LHCN-M2 (cell line): ENCODE measurements at regions not wholly inside any gene's neighbourhood (a gene's known extent, or its start where the extent isn't known, plus 50 kb on each side); places are given as distances from the start of the nearest gene placed in this dataset.

Source experiments
- DNase-seq: peaks from one replicate; pipeline ENCODE4 v3.0.0-alpha.2; 2012; ENCODE audit warnings: low read depth

GRCh38 chr13:43984292-43984691 is 104.6 kb downstream of the LACC1 start:
- no peak for DNase-seq

DNA sequence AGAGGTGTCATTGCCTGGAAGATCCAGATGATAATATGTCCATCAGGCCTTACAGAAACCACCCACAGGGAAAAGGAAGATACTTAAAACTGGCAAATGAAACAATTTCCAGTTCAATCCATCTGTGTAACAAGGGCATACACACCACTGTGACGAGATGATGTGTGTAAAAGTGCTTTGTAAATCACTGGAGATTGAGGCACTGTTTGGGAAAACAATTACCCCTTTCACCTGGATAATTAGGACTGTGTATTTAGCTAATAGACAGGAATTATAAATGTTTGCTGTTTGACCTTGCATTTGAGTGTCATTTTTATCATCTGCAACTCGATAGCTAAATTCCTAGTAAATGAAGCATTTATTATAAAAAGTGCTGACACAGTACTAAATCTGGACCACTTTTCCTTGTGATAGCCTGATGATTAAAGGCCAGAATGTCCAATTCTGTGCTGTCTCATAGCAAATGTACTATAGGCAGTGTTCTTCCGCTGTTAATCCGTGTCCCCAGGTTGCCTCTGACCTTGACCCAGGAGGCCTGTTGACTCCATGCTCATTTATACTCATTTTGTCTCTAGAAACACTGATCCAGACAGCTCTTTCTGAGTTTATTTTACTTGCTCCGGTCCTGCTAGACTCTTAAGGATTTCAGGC is 105.8 kb downstream of the LACC1 start:
- no peak for DNase-seq

- no peak for DNase-seq
Measured at GRCh38 chr13:43986421-43986981, 106.8 kb downstream of the LACC1 start.

DNA sequence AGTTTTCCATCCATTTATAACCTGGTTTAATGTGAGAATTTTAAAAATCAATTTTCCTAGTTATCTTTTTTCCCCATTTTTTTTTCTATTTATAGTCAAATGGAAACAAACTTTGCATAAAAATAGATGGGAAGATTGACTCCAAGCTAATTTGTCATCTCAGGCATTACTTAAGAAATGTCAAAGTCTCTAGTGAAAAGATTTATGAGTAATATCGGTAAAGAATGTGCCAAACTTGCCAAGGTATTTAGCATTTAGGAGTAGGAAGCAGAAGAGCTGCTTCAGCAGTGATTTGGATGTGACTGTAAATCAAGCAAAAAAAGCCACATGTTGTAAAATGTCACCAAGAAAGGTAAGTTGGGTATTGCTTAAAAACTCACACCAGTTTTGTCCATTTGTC is 108.6 kb downstream of the LACC1 start:
- no peak for DNase-seq

DNA sequence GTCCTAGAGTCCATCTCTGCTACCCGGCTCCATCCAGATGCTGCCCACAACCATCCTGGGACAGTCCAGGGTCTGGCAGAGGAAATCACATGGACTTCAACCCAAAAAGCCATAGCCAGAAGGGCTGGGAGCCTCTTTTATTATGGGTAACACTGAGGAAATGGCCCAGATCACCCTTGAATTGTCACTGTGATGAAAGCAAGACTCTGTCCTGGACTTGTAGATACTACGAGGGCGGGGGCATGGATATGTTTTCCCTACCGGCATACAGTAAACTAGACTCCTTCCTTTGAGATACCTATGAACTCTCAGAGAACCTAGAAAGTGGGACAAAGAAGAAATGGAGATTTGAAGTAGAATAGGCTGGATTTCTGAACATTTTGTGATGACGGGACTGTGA is 110.3 kb downstream of the LACC1 start:
- no peak for DNase-seq

DNA sequence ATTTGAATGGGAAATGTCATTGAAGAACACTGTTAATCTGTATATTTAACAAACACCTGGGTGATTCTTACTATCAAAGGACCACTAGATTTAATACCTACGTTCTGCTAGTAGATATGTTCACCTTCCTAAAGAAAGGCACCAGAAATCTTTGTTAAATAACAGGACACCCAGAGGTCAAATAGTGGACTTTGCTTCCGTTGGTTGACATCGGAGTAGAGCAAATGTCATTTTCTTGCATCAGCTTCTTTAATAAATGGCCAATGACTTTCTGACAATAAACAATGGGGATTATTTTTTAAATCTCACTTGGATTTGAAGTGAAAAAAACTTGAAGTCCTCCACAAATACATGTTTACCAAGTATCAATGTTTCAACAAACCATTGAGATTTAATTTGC is 111.1 kb downstream of the LACC1 start:
- no peak for DNase-seq

- no peak for DNase-seq
Measured at GRCh38 chr13:43991773-43992201, 112.1 kb downstream of the LACC1 start.

DNA sequence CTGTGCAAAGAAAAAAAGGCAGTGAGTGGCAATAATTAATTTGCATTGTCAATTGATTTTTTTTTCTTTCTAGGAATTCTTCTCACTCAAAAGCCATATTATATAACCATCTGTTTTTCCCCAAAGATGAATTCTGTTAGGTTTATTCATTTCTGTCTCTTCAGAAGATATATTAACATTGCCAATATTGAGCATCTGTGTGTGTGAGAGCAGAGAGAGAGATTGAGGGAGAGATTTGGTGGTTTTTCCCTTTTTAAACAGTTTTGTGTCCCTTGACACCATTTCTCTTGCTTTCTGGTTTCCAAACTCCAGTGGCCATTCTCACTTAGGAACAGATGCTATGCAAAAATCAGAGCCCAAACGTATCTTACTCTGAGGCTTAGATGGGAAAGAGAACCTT is 112.5 kb downstream of the LACC1 start:
- no peak for DNase-seq

GRCh38 chr13:43994999-43995859 is 115.5 kb downstream of the LACC1 start:
- DNase-seq, result no peak

DNA sequence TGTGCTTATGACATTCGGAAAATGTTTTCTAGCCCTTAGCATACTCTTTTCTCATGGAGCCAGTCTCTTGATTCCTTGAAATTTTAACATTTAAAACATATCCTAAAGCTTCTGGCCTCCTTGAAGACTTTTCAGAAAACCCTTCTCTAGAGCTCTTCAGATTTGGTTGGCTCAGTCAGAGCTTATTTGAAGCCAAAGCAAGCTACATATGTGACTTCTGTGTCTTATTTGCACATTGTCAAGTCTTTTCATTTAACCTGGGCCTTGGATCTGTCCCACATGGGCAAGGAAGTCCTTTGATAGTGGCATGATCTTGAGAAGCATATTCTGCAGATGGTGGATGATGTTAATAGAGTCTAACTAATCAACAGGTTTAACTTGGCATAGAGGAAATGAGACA is 116.5 kb downstream of the LACC1 start:
- no peak for DNase-seq

DNA sequence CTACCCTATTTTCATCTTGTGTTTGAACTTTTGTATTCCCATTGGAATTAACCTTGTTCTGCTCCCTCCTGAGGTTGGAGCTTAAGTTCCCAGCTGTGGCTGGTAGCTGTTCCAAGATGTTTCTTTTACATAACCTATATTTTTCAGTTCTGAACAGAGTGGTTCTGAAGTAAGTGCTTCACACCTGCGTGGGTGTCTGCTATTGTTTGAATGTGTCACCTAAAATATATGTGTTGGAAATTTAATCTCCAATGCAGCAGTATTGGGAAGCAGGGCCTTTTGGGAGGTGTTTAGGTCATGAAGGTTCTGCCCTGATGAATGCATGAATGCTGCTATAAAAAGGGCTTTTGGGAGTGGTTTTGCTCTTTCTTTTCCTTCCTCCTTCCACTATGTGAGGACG is 123.8 kb downstream of the LACC1 start:
- DNase-seq, result no peak

- peak; percentile 71 for DNase-seq
Measured at GRCh38 chr13:44004878-44005277, 125.2 kb downstream of the LACC1 start.

GRCh38 chr13:44007451-44007850 is 127.7 kb downstream of the LACC1 start:
- no peak for DNase-seq

DNA sequence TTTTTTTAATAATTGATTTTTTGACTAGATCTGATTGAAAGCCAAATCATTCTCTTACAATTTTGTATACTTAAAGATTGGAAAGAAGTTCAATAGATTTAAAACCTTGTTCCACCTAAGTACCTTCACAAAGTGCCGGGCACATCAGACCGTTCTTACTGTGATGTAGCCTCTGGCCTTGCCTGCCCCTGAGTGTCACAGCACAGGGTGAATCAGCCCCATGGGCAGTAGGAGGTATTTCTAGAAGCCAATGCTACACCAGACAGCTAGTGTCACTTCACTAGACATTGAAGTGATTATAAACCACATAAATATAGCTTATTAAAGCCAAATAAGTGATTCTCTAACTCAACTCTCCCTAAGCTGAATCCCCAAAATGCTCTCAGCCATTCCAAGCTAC is 131.3 kb downstream of the LACC1 start:
- DNase-seq, result peak; percentile 13

DNA sequence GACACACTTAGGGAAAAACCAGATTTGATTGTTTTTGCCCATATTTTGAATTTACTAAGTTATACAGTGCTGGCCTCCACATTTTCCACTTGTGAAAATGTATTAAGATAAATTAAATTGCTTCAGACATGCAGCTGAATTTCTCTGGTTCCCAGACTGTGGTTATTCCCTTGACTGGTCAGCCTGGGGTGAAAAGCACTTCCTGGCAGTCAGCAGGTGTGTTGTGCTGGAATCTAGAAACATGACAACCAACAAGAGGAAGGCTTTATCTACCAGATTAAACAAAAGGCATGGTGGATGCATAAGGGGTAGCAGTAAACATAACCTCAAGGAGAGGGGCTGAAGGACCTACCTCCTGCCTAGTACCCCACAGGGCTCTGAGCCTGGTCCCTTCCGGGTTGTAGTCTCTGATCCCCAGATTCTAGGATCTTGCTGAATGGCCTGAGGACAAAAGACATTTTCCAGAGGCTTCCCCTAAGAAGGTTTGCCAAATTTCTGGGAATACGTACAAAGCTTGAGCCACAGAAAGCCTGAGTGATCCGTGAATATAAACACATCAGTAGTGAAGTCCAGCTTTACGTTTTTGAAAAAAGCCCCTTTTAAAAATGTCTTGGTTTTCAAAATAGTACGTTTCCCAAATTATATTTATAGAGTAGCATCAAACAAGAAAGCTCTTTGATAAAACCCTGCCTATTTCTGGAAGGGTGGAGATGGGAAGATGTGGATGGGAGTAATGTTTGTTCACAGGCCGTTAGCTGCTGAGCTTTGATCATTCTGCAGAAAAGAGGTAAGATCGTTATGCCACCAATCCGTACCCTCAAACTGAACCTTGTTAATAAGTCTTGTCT is 133.4 kb downstream of the LACC1 start:
- DNase-seq, result peak; percentile 12

DNA sequence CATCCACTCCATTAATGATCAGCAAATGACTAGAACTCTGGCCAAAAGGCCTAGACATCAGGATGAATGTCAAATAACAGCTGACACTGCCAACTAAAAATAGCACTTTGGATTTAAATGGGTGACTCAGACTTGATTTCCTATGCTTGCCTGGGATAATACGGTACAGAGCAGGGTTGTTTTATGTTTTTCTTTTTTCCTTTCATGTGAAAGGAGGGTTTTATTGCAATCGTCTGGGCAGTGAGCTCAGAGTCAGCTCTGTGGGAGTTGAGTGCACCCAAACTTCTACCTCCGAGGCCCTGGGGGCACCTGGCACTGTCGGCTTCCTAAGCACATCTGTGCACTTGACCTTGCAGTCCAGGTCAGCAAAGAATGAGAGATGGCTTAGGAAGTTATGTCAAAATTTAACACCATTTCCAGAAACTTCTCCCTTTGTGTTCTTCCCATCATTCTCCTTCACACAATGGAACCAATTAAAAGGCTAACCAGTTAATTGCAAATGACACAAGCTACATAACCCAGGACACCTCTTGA is 134.1 kb downstream of the LACC1 start:
- peak; percentile 84 for DNase-seq

DNA sequence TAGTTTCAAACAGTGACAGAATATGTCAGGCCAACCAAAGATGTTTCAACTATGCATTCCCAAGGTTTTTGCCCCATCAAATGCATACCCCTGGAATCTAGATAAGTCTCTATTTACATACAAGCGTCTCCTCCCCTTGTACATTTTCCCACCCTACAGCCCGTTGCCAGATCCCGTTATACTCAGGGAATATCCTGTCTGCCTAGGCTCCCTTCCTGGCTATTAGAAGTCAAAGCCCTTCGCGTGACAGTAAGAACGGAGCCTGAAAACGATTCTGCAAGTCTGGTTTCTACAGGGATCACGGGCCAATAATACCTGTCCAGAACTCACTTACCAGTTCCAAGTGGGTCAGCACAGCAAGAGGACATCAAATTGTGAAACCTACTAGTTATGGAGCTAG is 134.8 kb downstream of the LACC1 start:
- DNase-seq, result no peak

GRCh38 chr13:44015118-44015517 is 135.4 kb downstream of the LACC1 start:
- no peak for DNase-seq

DNA sequence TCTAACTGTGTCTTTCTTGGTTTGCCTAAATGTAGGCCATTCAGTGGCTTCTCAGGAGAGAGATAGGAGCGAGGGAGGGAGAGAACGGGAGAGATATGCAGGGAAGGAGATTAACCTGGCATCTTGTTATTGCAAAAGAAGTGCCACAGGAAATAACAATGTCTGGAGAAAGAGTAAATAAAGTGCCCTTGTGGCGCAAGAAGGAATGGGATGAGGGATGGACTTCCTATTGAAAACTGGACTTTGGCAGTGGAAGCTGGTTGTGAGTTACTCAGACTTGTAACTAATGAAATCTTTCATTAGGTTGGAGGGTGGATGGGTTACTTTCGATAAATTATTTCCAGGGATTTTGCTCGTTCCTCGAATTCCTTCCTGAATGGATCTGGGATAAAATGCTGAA is 136.1 kb downstream of the LACC1 start:
- no peak for DNase-seq

DNA sequence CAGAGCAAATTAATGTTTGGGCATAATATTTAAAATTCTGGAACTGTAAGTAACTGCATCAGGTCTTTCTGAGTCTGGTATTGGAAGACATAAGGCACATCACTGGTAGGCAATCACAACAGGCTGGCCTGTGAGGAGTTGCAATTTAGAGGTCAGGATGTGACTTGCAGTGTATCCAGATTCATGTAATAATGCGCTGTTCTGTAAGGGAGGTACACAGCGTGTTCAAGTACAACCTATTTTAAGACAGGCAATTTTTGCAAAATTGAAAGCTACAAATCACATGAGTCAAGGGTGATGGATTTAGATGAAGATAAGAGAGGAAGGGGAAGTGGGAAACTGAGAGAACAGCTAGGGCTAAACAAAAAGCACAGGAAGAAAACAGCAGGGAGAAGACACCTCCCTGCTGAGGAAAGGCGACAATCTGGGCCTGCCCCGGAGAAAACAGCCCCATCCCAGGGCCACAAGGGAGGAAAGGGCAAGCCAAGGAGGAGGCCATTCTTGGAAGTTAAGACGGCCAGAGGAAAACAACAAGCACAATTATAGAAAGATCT is 138.1 kb downstream of the LACC1 start:
- DNase-seq, result no peak

- no peak for DNase-seq
Measured at GRCh38 chr13:44019651-44020050, 139.9 kb downstream of the LACC1 start.
